HCT116 (cell line): ENCODE measurements at regions not wholly inside any gene's neighbourhood (a gene's known extent, or its start where the extent isn't known, plus 50 kb on each side); places are given as distances from the start of the nearest gene placed in this dataset.

Source experiments
- ATAC-seq: fragments of 200-7000 bp; cut with Tn5 transposase; 2 replicates; pipeline ENCODE4 v1.9.1; 2020; ENCODE audit warnings: mild to moderate bottlenecking, moderate library complexity
- BruUV-seq: library from RNA; stranded (reverse); fragments of 400-500 nt; replicated peaks from 2 replicates; lab custom pipeline; 2021; lab: Mats Ljungman, UMichigan
- CTCF ChIA-PET: fragments of 300-600 bp; sonication (Branson Sonifier 250); formaldehyde crosslinking; loops from one replicate; lab custom pipeline; 2021; ENCODE audit warnings: antibody characterized with exemption; lab: Charles Lee
- POLR2A ChIA-PET: fragments of 300-600, 350-600 bp; sonication (Branson Sonifier 250); formaldehyde crosslinking; loops from one replicate; lab custom pipeline; 2021; ENCODE audit warnings: antibody characterized with exemption; lab: Charles Lee
- RAD21 ChIA-PET, 2 experiments: fragments of 300-600 bp; sonication (Branson Sonifier 250); formaldehyde crosslinking; loops; one replicate each; lab custom pipeline; 2023; ENCODE audit warnings: low total read pairs in 2 of 2; ENCODE audit not compliant: uncharacterized antibody in 2 of 2, unreplicated experiment in 2 of 2, low non-redundant PET in 1 of 2; lab: Charles Lee
- DNase-seq: peaks from one replicate; pipeline ENCODE4 v3.0.0-alpha.2; 2010; ENCODE audit warnings: low read depth, low spot score
- H2AFZ ChIP-seq: fragments of 200-600 bp; shearing (Covaris generic), sonication (generic); 2 replicates; pipeline ENCODE4 v1.6.1; 2017; ENCODE audit warnings: low read depth, mixed run types, mixed read lengths, antibody characterized with exemption, low read length; ENCODE audit not compliant: poor library complexity, severe bottlenecking
- H3K27ac ChIP-seq: 2 replicates; pipeline ENCODE4 v1.5.1; 2012; ENCODE audit warnings: low read depth, low read length
- H3K27me3 ChIP-seq: fragments of 200-600 bp; sonication (generic); 2 replicates; pipeline ENCODE4 v1.6.1; 2016; ENCODE audit warnings: mixed run types, low read length, mixed read lengths; ENCODE audit not compliant: insufficient read depth
- H3K36me3 ChIP-seq, 2 experiments: fragments of 200-500 bp in 1 of 2; fragments of 200-600 bp in 1 of 2; sonication (Bioruptor generic) in 1 of 2; sonication (generic) in 1 of 2; 2 replicates each; pipeline versions ENCODE4 v1.5.1 to v1.6.1; 2014 to 2016; ENCODE audit warnings: low read length in 2 of 2, inconsistent platforms in 1 of 2, mixed read lengths in 1 of 2, mixed run types in 1 of 2; ENCODE audit not compliant: insufficient read depth in 2 of 2, control insufficient read depth in 1 of 2
- H3K4me1 ChIP-seq, 2 experiments: fragments of 200-600 bp in 1 of 2; sonication (generic) in 1 of 2; 2 replicates each; pipeline versions ENCODE4 v1.5.1 to v1.6.1; 2012 to 2017; ENCODE audit warnings: low read length in 2 of 2, inconsistent platforms in 1 of 2, mild to moderate bottlenecking in 1 of 2, mixed read lengths in 1 of 2, mixed run types in 1 of 2, moderate library complexity in 1 of 2; ENCODE audit not compliant: insufficient read depth in 2 of 2, control insufficient read depth in 1 of 2
- H3K4me2 ChIP-seq: fragments of 200-600 bp; sonication (generic); 2 replicates; pipeline ENCODE4 v1.6.1; 2017; ENCODE audit warnings: mixed run types, low read length, mixed read lengths
- H3K4me3 ChIP-seq, 2 experiments: fragments of 200-600 bp in 1 of 2; sonication (generic) in 1 of 2; replicated peaks in 1 of 2; 2 replicates each; pipeline ENCODE4 v1.5.1; 2011 to 2016; ENCODE audit warnings: low read length in 2 of 2, control low read depth in 1 of 2, low read depth in 1 of 2, mild to moderate bottlenecking in 1 of 2, mixed read lengths in 1 of 2, mixed run types in 1 of 2
- H3K79me2 ChIP-seq: fragments of 200-600 bp; sonication (generic); 2 replicates; pipeline ENCODE4 v1.6.1; 2017; ENCODE audit warnings: mild to moderate bottlenecking, mixed run types, low read length, moderate library complexity, mixed read lengths; ENCODE audit not compliant: insufficient read depth
- H3K9ac ChIP-seq: fragments of 200-600 bp; sonication (generic); 2 replicates; pipeline ENCODE4 v1.6.1; 2016; ENCODE audit warnings: low read length, mixed read lengths
- H3K9me2 ChIP-seq: fragments of 200-600 bp; sonication (generic), shearing (Covaris generic); 2 replicates; pipeline ENCODE4 v1.6.1; 2017; ENCODE audit warnings: mixed run types, mild to moderate bottlenecking, moderate library complexity; ENCODE audit not compliant: insufficient read depth
- H3K9me3 ChIP-seq, 2 experiments: fragments of 200-500 bp in 1 of 2; fragments of 200-600 bp in 1 of 2; sonication (Bioruptor generic) in 1 of 2; sonication (generic) in 1 of 2; 2 replicates each; pipeline ENCODE4 v1.6.1; 2014 to 2017; ENCODE audit warnings: low read length in 2 of 2, mixed read lengths in 2 of 2, inconsistent platforms in 1 of 2, low read depth in 1 of 2, mild to moderate bottlenecking in 1 of 2, mixed run types in 1 of 2, moderate library complexity in 1 of 2; ENCODE audit not compliant: control insufficient read depth in 1 of 2, insufficient read depth in 1 of 2
- H4K20me1 ChIP-seq: fragments of 200-600 bp; sonication (generic), shearing (Covaris generic); 2 replicates; pipeline ENCODE4 v1.6.1; 2017; ENCODE audit warnings: mixed run types, mild to moderate bottlenecking, moderate library complexity; ENCODE audit not compliant: insufficient read depth
- CBX3 ChIP-seq: IDR thresholded peaks from 2 replicates; pipeline ENCODE4 v1.6.1; 2012; ENCODE audit warnings: low read depth
- CEBPB ChIP-seq: IDR thresholded peaks from 2 replicates; pipeline ENCODE4 v1.6.1; 2012; ENCODE audit warnings: low read depth
- ELF1 ChIP-seq: IDR thresholded peaks from 2 replicates; pipeline ENCODE4 v1.6.1; 2012; ENCODE audit warnings: low read depth, borderline replicate concordance
- EZH2phosphoT487 ChIP-seq: fragments of 200-600 bp; IDR thresholded peaks from 2 replicates; pipeline ENCODE4 v1.6.1; 2018; ENCODE audit warnings: antibody characterized with exemption, borderline replicate concordance
- RAD21 ChIP-seq: IDR thresholded peaks from 2 replicates; pipeline ENCODE4 v1.6.1; 2012; ENCODE audit warnings: low read depth, mild to moderate bottlenecking
- SRF ChIP-seq: IDR thresholded peaks from 2 replicates; pipeline ENCODE4 v1.6.1; 2012; ENCODE audit warnings: low read depth
- ZFX ChIP-seq: fragments of 450-650 bp; IDR thresholded peaks from 2 replicates; pipeline ENCODE4 v1.6.1; 2017
- intact Hi-C: fragments of 100-400 bp; cut with micrococcal nuclease; formaldehyde crosslinking; loops from 2 replicates; pipeline ENCODE4 v1.10.0; 2022
- TF ChIP-seq, protein P1 (sequence below): IDR thresholded peaks from 2 replicates; pipeline ENCODE4 v1.6.1; 2012
- TF ChIP-seq, protein P2 (sequence below): IDR thresholded peaks from 2 replicates; pipeline ENCODE4 v1.6.1; 2012
- TF ChIP-seq, protein P3 (sequence below), 3 experiments: fragments of 200-600 bp in 1 of 3; sonication (generic) in 1 of 3; IDR thresholded peaks in 2 of 3; conservative IDR thresholded peaks in 1 of 3; 2 replicates each; pipeline ENCODE4 v1.5.1; 2012 to 2017; ENCODE audit warnings: low read depth in 2 of 3, low read length in 2 of 3, antibody characterized with exemption in 1 of 3, borderline replicate concordance in 1 of 3, control low read depth in 1 of 3, mild to moderate bottlenecking in 1 of 3, mixed read lengths in 1 of 3, mixed run types in 1 of 3, moderate library complexity in 1 of 3; ENCODE audit not compliant: insufficient read depth in 1 of 3

DNA sequence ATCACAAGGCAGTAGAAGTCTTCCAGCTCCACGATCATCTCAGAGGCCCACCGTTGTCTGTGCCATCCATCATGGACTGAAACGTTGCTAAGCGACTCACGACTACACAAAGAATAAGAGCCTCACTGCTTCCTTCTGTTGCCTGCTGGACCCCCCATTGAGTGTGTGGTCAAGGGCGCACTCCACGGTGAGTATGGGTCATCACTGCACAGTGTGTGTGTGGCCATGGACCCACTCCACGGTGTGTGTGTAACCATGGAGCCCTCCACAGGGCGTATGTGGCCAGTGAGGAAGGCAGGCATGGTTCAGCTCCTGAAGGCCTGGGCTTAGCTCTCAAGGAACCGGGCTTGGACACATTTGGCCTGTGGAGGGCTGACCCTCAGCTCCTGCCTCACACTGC is 123.4 kb upstream of the AFDN start:
- no peak for ATAC-seq
- no peak overlapping the region for H3K4me3 ChIP-seq
- no TSS peak for BruUV-seq

More for the DNA sequence above, 123.4 kb upstream of the AFDN start:
- Histone ChIP-seq H3K27ac (no peak overlapping the region), H3K9me3 (no peaks in the 10 kb centered on the region), H3K9me2 (no peaks in the 10 kb centered on the region), H3K4me2 (no peak overlapping the region), H3K36me3 (no peaks in the 10 kb centered on the region), H3K4me1 (peaks cover 0 to 15% of the 10 kb centered on the region in 2 experiments; a peak in 2 of 4 replicates), H3K79me2 (no peaks in the 10 kb centered on the region), H3K9ac (no peak overlapping the region), H4K20me1 (no peaks in the 10 kb centered on the region), H2AFZ (no peak overlapping the region), H3K27me3 (no peaks in the 10 kb centered on the region)
- RAD21 ChIA-PET, result no interaction called here
- intact Hi-C loops, result no loop called here
- CTCF ChIA-PET, result no interaction called here
- no peak for DNase-seq
- no peak for TF ChIP-seq ZFX
- TF ChIP-seq EZH2phosphoT487, result no peak
- no peak for TF ChIP-seq SRF
- TF ChIP-seq, protein P1, sequence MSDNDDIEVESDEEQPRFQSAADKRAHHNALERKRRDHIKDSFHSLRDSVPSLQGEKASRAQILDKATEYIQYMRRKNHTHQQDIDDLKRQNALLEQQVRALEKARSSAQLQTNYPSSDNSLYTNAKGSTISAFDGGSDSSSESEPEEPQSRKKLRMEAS, result no peak
- no peak for TF ChIP-seq CEBPB
- TF ChIP-seq ELF1, result no peak
- no peak for TF ChIP-seq CBX3
- TF ChIP-seq, protein P2, sequence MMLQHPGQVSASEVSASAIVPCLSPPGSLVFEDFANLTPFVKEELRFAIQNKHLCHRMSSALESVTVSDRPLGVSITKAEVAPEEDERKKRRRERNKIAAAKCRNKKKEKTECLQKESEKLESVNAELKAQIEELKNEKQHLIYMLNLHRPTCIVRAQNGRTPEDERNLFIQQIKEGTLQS, result no peak
- TF ChIP-seq, protein P3, sequence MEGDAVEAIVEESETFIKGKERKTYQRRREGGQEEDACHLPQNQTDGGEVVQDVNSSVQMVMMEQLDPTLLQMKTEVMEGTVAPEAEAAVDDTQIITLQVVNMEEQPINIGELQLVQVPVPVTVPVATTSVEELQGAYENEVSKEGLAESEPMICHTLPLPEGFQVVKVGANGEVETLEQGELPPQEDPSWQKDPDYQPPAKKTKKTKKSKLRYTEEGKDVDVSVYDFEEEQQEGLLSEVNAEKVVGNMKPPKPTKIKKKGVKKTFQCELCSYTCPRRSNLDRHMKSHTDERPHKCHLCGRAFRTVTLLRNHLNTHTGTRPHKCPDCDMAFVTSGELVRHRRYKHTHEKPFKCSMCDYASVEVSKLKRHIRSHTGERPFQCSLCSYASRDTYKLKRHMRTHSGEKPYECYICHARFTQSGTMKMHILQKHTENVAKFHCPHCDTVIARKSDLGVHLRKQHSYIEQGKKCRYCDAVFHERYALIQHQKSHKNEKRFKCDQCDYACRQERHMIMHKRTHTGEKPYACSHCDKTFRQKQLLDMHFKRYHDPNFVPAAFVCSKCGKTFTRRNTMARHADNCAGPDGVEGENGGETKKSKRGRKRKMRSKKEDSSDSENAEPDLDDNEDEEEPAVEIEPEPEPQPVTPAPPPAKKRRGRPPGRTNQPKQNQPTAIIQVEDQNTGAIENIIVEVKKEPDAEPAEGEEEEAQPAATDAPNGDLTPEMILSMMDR (IDR thresholded peaks at IDR 0.05 in 2 of 3, conservative IDR thresholded peaks at IDR 0.05 in 1 of 3; ENCODE audit: borderline replicate concordance in 1 of 3, insufficient read depth in 1 of 3, low read depth in 2 of 3, low read length in 2 of 3), result no peak
- TF ChIP-seq RAD21, result no peak
- POLR2A ChIA-PET, result no interaction called here
